GM23338 (cell line): ENCODE measurements at regions not wholly inside any gene's neighbourhood (a gene's known extent, or its start where the extent isn't known, plus 50 kb on each side); places are given as distances from the start of the nearest gene placed in this dataset.

Source experiments
- CREB1 ChIP-seq: fragments of 250-450 bp; sonication (Bioruptor Pico); IDR thresholded peaks from 2 replicates; pipeline ENCODE4 v1.5.0; 2020; ENCODE audit warnings: low read depth, mild to moderate bottlenecking, moderate library complexity
- EZH2 ChIP-seq: fragments of 200-600 bp; sonication (generic); IDR thresholded peaks from one replicate; pipeline ENCODE4 v1.8.0; 2017; ENCODE audit warnings: antibody characterized with exemption, mild to moderate bottlenecking, low read depth; ENCODE audit not compliant: unreplicated experiment
- EZH2phosphoT487 ChIP-seq: fragments of 200-600 bp; sonication (generic); IDR thresholded peaks from one replicate; pipeline ENCODE4 v1.8.1; 2018; ENCODE audit warnings: antibody characterized with exemption; ENCODE audit not compliant: unreplicated experiment
- JUNB ChIP-seq: IDR thresholded peaks from one replicate; pipeline ENCODE4 v1.6.1; 2016; ENCODE audit warnings: antibody characterized with exemption; ENCODE audit not compliant: unreplicated experiment
- NANOG ChIP-seq: IDR thresholded peaks from 2 replicates; pipeline ENCODE4 v1.6.1; 2016; ENCODE audit warnings: antibody characterized with exemption, borderline replicate concordance
- POLR2AphosphoS5 ChIP-seq: IDR thresholded peaks from 2 replicates; pipeline ENCODE4 v1.6.1; 2016; ENCODE audit warnings: antibody characterized with exemption, low read depth
- STAT1 ChIP-seq: IDR thresholded peaks from one replicate; pipeline ENCODE4 v1.6.1; 2016; ENCODE audit warnings: antibody characterized with exemption; ENCODE audit not compliant: unreplicated experiment
- TF ChIP-seq, protein P1 (sequence below): IDR thresholded peaks from one replicate; pipeline ENCODE4 v1.6.1; 2018; ENCODE audit warnings: antibody characterized with exemption; ENCODE audit not compliant: unreplicated experiment
- TF ChIP-seq, protein P2 (sequence below), 2 experiments: fragments of 200-600 bp in 1 of 2; sonication (generic) in 1 of 2; conservative IDR thresholded peaks; 2 replicates each; pipeline versions ENCODE4 v1.5.1 to v1.6.1; 2016 to 2017; ENCODE audit warnings: antibody characterized with exemption in 2 of 2, low read depth in 2 of 2, mild to moderate bottlenecking in 2 of 2, moderate library complexity in 1 of 2

DNA sequence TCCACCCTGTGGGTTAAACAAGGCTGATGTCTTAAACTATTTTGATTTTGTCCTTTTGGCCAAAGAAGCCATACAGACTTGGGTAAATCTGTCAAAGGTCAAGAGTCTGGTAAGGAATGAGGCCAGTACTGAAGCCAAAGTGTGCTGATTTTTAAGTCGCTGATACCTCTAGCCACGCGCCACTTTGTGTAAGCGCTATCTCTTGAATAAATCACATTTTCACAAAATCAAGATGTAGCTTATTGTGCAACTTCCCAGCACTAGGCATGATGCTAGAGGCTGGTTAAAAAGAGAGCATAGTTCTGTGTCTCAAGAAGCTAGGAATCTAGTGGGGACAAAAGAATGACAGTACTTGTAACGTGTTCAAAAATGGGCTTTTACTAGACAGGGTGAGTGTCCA lies 510.6 kb upstream of the RAB6C start:
- TF ChIP-seq POLR2AphosphoS5 (no peak), EZH2 (no peak), JUNB (no peak), CREB1 (no peak), EZH2phosphoT487 (no peak), STAT1 (no peak), NANOG (no peak)
- TF ChIP-seq, protein P1, sequence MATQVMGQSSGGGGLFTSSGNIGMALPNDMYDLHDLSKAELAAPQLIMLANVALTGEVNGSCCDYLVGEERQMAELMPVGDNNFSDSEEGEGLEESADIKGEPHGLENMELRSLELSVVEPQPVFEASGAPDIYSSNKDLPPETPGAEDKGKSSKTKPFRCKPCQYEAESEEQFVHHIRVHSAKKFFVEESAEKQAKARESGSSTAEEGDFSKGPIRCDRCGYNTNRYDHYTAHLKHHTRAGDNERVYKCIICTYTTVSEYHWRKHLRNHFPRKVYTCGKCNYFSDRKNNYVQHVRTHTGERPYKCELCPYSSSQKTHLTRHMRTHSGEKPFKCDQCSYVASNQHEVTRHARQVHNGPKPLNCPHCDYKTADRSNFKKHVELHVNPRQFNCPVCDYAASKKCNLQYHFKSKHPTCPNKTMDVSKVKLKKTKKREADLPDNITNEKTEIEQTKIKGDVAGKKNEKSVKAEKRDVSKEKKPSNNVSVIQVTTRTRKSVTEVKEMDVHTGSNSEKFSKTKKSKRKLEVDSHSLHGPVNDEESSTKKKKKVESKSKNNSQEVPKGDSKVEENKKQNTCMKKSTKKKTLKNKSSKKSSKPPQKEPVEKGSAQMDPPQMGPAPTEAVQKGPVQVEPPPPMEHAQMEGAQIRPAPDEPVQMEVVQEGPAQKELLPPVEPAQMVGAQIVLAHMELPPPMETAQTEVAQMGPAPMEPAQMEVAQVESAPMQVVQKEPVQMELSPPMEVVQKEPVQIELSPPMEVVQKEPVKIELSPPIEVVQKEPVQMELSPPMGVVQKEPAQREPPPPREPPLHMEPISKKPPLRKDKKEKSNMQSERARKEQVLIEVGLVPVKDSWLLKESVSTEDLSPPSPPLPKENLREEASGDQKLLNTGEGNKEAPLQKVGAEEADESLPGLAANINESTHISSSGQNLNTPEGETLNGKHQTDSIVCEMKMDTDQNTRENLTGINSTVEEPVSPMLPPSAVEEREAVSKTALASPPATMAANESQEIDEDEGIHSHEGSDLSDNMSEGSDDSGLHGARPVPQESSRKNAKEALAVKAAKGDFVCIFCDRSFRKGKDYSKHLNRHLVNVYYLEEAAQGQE = no peak
- TF ChIP-seq, protein P2, sequence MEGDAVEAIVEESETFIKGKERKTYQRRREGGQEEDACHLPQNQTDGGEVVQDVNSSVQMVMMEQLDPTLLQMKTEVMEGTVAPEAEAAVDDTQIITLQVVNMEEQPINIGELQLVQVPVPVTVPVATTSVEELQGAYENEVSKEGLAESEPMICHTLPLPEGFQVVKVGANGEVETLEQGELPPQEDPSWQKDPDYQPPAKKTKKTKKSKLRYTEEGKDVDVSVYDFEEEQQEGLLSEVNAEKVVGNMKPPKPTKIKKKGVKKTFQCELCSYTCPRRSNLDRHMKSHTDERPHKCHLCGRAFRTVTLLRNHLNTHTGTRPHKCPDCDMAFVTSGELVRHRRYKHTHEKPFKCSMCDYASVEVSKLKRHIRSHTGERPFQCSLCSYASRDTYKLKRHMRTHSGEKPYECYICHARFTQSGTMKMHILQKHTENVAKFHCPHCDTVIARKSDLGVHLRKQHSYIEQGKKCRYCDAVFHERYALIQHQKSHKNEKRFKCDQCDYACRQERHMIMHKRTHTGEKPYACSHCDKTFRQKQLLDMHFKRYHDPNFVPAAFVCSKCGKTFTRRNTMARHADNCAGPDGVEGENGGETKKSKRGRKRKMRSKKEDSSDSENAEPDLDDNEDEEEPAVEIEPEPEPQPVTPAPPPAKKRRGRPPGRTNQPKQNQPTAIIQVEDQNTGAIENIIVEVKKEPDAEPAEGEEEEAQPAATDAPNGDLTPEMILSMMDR (conservative IDR thresholded peaks at IDR 0.05; ENCODE audit: low read depth in 2 of 2) = no peak
